WI38 (cell line): ENCODE measurements at regions not wholly inside any gene's neighbourhood (a gene's known extent, or its start where the extent isn't known, plus 50 kb on each side); places are given as distances from the start of the nearest gene placed in this dataset.

Experiments
- H3K4me3 ChIP-seq: 2 replicates; pipeline ENCODE4 v1.5.1; 2011; ENCODE audit warnings: low read depth, mild to moderate bottlenecking, control low read depth, low read length
- TF ChIP-seq, protein P1 (sequence below): IDR thresholded peaks from 2 replicates; pipeline ENCODE4 v1.5.1; 2012; ENCODE audit warnings: low read depth, mild to moderate bottlenecking, control low read depth, low read length

DNA sequence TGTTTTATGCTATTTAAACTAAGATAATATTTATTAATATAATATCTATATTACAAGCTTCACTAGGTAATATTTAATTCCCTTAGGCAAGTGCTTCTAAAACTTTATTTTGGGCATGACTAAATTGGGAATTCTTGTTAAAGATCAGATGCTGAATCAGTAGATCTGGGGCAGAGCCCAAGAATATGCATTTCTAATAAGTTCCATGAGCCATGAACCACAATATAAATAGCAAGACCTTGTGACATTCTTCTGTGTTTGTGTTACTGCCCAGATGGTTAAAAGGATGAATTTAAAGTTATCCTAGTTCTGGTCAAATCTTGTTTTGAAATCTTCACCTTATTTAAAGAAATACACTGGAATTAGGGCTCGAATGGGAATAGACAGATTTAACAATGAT is 258.4 kb upstream of the CACNA2D1 start:
- TF ChIP-seq, protein P1, sequence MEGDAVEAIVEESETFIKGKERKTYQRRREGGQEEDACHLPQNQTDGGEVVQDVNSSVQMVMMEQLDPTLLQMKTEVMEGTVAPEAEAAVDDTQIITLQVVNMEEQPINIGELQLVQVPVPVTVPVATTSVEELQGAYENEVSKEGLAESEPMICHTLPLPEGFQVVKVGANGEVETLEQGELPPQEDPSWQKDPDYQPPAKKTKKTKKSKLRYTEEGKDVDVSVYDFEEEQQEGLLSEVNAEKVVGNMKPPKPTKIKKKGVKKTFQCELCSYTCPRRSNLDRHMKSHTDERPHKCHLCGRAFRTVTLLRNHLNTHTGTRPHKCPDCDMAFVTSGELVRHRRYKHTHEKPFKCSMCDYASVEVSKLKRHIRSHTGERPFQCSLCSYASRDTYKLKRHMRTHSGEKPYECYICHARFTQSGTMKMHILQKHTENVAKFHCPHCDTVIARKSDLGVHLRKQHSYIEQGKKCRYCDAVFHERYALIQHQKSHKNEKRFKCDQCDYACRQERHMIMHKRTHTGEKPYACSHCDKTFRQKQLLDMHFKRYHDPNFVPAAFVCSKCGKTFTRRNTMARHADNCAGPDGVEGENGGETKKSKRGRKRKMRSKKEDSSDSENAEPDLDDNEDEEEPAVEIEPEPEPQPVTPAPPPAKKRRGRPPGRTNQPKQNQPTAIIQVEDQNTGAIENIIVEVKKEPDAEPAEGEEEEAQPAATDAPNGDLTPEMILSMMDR = no peak

GRCh38 chr7:82700741-82701140 is 257.2 kb upstream of the CACNA2D1 start:
- no peak overlapping the region for H3K4me3 ChIP-seq
- TF ChIP-seq, protein P1 = no peak

More for the DNA sequence above, 258.4 kb upstream of the CACNA2D1 start:
- H3K4me3 ChIP-seq = no peak overlapping the region

DNA sequence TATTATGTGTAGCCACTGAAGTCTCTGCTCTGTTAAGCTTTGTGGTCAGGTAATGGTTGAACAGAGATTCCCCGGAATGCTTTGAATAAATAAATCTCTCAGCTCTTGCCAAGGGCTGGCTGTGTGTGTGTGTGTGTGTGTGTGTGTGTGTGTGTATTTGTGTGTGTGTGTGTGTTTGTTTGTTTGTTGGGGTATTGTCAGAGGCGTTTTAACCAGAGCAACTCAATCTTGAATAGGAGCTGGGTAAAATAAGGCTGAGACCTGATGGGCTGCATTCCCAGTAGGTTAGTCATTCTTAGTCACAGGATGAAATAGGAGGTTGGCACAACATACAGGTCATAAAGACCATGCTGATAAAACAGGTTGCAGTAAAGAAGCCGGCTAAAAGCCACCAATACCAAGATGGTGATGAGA is 256.2 kb upstream of the CACNA2D1 start:
- no peak overlapping the region for H3K4me3 ChIP-seq
- TF ChIP-seq, protein P1 = no peak

- H3K4me3 ChIP-seq = no peak overlapping the region
- TF ChIP-seq, protein P1 = no peak
Measured at GRCh38 chr7:82697897-82698296, 254.3 kb upstream of the CACNA2D1 start.

DNA sequence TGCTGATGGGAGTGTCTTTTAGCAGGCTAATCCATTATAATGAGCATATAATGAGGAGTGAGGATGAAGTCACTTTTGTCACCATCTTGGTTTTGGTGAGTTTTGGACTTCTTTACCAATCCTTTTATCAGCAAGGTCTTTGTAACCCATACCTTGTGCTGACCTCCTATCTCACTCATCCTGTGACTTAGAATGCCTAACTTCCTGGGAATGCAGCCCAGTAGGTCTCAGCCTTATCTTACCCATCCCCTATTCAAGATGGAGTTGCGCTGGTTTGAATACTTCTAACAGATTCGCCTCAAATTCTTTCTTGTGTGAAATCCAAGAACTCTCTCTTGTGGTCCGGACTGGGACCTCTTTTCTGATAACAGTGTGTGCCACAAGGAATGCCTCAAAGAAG is 253.1 kb upstream of the CACNA2D1 start:
- H3K4me3 ChIP-seq = no peak overlapping the region
- TF ChIP-seq, protein P1 = no peak

DNA sequence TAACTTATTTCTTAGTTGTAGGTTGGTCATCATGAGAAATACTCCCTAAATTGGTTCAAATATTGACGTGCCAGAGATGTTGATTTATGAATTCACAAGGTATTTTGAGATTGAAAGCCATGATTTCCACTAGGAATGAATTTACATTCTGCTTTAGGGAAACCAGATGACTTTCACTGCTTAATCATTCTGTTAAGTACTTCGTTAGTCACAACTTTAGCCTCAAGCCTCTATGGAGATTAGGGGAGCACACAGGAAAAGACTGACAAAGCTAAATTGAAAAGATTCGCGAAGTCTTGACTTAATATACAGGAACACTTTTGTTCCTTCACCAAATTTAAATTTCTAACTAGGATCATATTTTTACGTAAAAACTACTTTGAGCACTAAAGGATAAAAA is 250.4 kb upstream of the CACNA2D1 start:
- no peak overlapping the region for H3K4me3 ChIP-seq
- TF ChIP-seq, protein P1 = no peak

DNA sequence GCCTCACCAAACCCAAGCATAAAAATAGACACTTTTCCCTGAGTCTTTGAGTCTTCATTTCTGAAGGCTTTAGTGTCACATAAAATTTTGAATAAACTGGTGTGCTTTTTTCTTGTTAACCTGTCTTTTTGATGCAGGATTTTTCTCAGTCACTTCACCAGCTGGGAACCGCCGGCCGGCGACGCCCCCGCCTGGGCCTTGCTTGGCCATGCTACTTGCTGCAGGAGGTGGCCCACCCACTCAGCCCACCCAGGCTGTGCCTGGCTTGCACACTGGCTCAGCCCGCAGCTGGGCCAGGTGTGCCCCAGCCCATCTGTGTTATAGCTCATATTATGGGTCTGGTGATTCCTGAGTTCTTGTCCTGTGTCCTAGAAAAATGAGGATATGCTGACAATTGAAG is 247.4 kb upstream of the CACNA2D1 start:
- H3K4me3 ChIP-seq = no peak overlapping the region
- TF ChIP-seq, protein P1 = no peak
